KMS-11 (cell line): ENCODE measurements at regions not wholly inside any gene's neighbourhood (a gene's known extent, or its start where the extent isn't known, plus 50 kb on each side); places are given as distances from the start of the nearest gene placed in this dataset.

Source experiments
- H2AFZ ChIP-seq: fragments of 200-600 bp; sonication (generic); 2 replicates; pipeline ENCODE4 v1.6.1; 2016; ENCODE audit warnings: antibody characterized with exemption, mixed run types, low read depth
- H3K27ac ChIP-seq: fragments of 200-600 bp; sonication (generic); 2 replicates; pipeline ENCODE4 v1.6.1; 2016; ENCODE audit warnings: mild to moderate bottlenecking, mixed run types
- H3K27me3 ChIP-seq: fragments of 200-600 bp; sonication (generic); 2 replicates; pipeline ENCODE4 v1.6.1; 2017; ENCODE audit warnings: mild to moderate bottlenecking, low read depth, mixed run types, moderate library complexity; ENCODE audit not compliant: insufficient read depth
- H3K36me3 ChIP-seq: fragments of 200-600 bp; sonication (generic); 2 replicates; pipeline ENCODE4 v1.6.1; 2017; ENCODE audit warnings: mild to moderate bottlenecking, mixed run types; ENCODE audit not compliant: insufficient read depth
- H3K4me1 ChIP-seq: fragments of 200-600 bp; sonication (generic); 2 replicates; pipeline ENCODE4 v1.6.1; 2016; ENCODE audit warnings: mild to moderate bottlenecking, low read depth, mixed run types; ENCODE audit not compliant: poor library complexity, severe bottlenecking
- H3K4me2 ChIP-seq: fragments of 200-600 bp; sonication (generic); 2 replicates; pipeline ENCODE4 v1.7.0; 2016; ENCODE audit warnings: mild to moderate bottlenecking, mixed run types
- H3K4me3 ChIP-seq: fragments of 200-600 bp; sonication (generic); IDR thresholded peaks from 2 replicates; pipeline ENCODE4 v1.6.1; 2017; ENCODE audit warnings: low read depth, low read length, mixed read lengths; ENCODE audit not compliant: insufficient read depth
- H3K79me2 ChIP-seq: fragments of 200-600 bp; sonication (generic); 2 replicates; pipeline ENCODE4 v1.6.1; 2016; ENCODE audit warnings: low read depth, mixed run types; ENCODE audit not compliant: insufficient read depth
- H3K9ac ChIP-seq: fragments of 200-600 bp; sonication (generic); 2 replicates; pipeline ENCODE4 v1.6.1; 2016; ENCODE audit warnings: mild to moderate bottlenecking, mixed run types
- H4K20me1 ChIP-seq: fragments of 200-600 bp; sonication (generic); 2 replicates; pipeline ENCODE4 v1.6.1; 2016; ENCODE audit warnings: mild to moderate bottlenecking, mixed run types; ENCODE audit not compliant: insufficient read depth
- TF ChIP-seq, protein P1 (sequence below): fragments of 200-600 bp; sonication (generic); conservative IDR thresholded peaks from 2 replicates; pipeline ENCODE4 v1.6.1; 2017; ENCODE audit warnings: low read depth, mild to moderate bottlenecking, antibody characterized with exemption, low read length, moderate library complexity, mixed read lengths

DNA sequence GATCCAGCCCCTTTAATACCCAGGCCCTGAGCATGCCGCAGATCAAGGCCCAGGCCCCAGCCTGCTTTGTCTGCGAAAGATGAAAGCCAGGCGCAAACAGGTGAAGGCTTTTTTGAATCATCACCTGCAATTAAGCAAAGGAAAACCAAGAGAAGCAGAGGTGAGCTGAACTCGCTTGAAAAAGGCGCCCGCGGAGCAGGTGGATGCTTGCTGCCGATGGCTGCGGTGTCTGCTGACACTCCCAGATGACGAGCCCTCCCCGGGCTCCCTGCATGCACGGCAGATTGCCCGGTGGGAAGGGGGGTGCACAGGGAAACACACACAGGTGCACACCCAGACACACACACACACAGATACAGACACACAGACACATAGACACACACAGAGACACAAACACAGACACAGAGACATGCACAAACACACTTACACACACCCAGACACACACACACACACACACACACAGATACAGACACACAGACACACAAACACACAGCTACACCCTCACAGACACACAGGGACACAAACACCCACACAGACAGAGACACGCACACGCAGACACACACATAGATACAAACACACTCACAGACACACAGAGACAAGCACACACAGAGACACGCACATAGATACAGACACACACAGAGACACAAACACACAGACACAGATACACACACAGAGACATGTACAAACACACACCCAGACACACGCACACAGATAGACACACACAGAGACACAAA, 142.6 kb upstream of the RNF32 start:
- H3K4me3 ChIP-seq: no peak overlapping the region
- TF ChIP-seq, protein P1, sequence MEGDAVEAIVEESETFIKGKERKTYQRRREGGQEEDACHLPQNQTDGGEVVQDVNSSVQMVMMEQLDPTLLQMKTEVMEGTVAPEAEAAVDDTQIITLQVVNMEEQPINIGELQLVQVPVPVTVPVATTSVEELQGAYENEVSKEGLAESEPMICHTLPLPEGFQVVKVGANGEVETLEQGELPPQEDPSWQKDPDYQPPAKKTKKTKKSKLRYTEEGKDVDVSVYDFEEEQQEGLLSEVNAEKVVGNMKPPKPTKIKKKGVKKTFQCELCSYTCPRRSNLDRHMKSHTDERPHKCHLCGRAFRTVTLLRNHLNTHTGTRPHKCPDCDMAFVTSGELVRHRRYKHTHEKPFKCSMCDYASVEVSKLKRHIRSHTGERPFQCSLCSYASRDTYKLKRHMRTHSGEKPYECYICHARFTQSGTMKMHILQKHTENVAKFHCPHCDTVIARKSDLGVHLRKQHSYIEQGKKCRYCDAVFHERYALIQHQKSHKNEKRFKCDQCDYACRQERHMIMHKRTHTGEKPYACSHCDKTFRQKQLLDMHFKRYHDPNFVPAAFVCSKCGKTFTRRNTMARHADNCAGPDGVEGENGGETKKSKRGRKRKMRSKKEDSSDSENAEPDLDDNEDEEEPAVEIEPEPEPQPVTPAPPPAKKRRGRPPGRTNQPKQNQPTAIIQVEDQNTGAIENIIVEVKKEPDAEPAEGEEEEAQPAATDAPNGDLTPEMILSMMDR: no peak
- H3K27ac ChIP-seq: no peak overlapping the region
- no peak overlapping the region for H2AFZ ChIP-seq
- H3K4me2 ChIP-seq: no peak overlapping the region
- no peak overlapping the region for H3K9ac ChIP-seq
- no peaks in the 10 kb centered on the region for H3K4me1 ChIP-seq
- no peaks in the 10 kb centered on the region for H4K20me1 ChIP-seq
- H3K27me3 ChIP-seq: no peaks in the 10 kb centered on the region
- no peaks in the 10 kb centered on the region for H3K36me3 ChIP-seq
- no peaks in the 10 kb centered on the region for H3K79me2 ChIP-seq

DNA sequence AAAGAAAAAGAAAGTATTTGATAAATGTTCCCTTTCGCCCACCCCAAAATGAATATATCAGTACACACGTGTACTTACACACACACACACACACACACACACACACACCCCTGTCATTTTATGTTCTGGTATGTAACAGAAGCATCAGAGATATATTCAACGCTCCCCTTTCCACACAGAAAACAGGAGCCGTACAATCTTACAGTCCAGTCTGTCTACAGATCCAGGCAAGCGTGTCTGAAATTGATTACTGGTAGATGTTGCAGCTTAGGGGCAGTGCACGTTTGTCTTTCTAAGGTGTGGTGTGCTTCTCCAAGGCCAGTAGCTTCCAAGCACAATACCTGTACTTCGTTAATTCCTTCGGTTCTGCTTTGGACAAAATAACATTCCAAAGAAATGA, 143.7 kb upstream of the RNF32 start:
- no peaks in the 10 kb centered on the region for H3K79me2 ChIP-seq
- H3K36me3 ChIP-seq: no peaks in the 10 kb centered on the region
- H3K27ac ChIP-seq: no peak overlapping the region
- no peak overlapping the region for H3K9ac ChIP-seq
- H4K20me1 ChIP-seq: no peaks in the 10 kb centered on the region
- H3K4me3 ChIP-seq: no peak overlapping the region
- no peak overlapping the region for H3K4me2 ChIP-seq
- H3K4me1 ChIP-seq: no peaks in the 10 kb centered on the region
- TF ChIP-seq, protein P1: no peak
- no peak overlapping the region for H2AFZ ChIP-seq
- H3K27me3 ChIP-seq: no peaks in the 10 kb centered on the region

DNA sequence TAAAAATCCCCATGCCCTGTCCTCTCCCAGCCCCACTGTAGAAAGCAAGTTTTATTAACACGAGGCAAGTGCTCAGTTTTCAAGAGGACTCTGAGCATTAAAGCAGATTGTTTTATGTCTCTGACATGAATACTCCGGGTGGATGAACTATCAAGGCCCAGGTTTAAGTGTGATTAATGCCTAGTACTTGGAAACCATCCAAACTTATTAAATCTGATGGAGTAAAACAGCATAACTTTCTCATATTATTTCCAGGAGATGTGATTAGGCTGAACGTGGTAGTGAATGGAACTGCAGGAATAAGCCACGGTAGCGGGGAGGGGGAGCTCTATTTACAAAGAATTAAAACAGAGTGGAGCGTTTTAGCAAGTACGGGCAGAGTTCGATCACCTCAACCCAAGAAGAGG, 144.2 kb upstream of the RNF32 start:
- Histone ChIP-seq H3K27me3 (no peaks in the 10 kb centered on the region), H3K4me2 (no peak overlapping the region), H3K4me3 (no peak overlapping the region), H3K9ac (no peak overlapping the region), H3K4me1 (no peaks in the 10 kb centered on the region), H4K20me1 (no peaks in the 10 kb centered on the region), H3K36me3 (no peaks in the 10 kb centered on the region), H3K27ac (no peak overlapping the region), H3K79me2 (no peaks in the 10 kb centered on the region), H2AFZ (no peak overlapping the region)
- TF ChIP-seq, protein P1: no peak

DNA sequence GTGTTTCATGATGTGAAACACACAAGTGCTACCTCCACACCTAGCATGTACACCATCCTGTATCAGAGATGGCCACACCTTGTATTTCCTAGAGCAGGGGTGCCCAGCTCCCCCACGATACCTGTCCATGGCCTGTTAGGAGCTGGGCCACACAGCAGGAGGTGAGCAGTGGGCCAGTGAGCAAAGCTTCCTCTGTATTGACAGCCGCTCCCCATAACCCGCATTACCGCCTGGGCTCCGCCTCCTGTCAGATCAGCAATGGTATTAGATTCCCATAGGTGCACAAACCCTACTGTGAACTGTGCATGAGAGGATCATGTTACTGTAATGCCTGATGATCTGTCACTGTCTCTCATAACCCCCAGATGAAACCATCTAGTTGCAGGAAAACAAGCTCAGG, 145.6 kb upstream of the RNF32 start:
- H3K79me2 ChIP-seq: no peaks in the 10 kb centered on the region
- TF ChIP-seq, protein P1: no peak
- H2AFZ ChIP-seq: no peak overlapping the region
- H3K27ac ChIP-seq: no peak overlapping the region
- H3K4me1 ChIP-seq: no peaks in the 10 kb centered on the region
- H3K36me3 ChIP-seq: no peaks in the 10 kb centered on the region
- H3K9ac ChIP-seq: no peak overlapping the region
- no peaks in the 10 kb centered on the region for H4K20me1 ChIP-seq
- no peak overlapping the region for H3K4me3 ChIP-seq
- H3K27me3 ChIP-seq: no peaks in the 10 kb centered on the region
- no peak overlapping the region for H3K4me2 ChIP-seq
